ENCODE measurements at regions not wholly inside any gene's neighbourhood (a gene's known extent, or its start where the extent isn't known, plus 50 kb on each side); places are given as distances from the start of the nearest gene placed in this dataset.

DNA sequence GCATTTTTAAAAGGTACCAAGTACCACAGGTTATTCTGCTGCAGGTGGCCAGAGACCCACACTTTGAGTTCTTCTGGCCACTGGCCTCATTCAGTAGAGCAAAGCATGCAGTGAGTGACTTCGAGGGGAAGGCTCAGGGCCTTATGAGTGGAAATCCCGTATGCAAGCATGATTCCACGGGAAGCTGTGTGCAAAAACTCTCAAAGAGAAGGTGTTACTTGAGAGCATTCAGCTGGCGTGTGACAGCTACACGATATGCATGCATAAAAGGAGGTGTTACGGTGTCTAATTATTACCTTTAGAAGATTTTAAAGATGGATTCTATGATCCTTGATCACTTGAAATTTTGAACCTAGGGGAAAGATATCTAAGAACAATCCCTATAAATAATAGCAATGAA, 160.3 kb downstream of the ENC1 start:
- peaks cover 9% of the 10 kb centered on the region for H3K4me1 Mint-ChIP-seq
- no peak overlapping the region for H3K27ac Mint-ChIP-seq
- TF ChIP-seq, protein P1, sequence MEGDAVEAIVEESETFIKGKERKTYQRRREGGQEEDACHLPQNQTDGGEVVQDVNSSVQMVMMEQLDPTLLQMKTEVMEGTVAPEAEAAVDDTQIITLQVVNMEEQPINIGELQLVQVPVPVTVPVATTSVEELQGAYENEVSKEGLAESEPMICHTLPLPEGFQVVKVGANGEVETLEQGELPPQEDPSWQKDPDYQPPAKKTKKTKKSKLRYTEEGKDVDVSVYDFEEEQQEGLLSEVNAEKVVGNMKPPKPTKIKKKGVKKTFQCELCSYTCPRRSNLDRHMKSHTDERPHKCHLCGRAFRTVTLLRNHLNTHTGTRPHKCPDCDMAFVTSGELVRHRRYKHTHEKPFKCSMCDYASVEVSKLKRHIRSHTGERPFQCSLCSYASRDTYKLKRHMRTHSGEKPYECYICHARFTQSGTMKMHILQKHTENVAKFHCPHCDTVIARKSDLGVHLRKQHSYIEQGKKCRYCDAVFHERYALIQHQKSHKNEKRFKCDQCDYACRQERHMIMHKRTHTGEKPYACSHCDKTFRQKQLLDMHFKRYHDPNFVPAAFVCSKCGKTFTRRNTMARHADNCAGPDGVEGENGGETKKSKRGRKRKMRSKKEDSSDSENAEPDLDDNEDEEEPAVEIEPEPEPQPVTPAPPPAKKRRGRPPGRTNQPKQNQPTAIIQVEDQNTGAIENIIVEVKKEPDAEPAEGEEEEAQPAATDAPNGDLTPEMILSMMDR (IDR thresholded peaks at IDR 0.05): no peak
- H3K36me3 Mint-ChIP-seq (ENCODE audit: low read depth): no peaks in the 10 kb centered on the region
- H3K4me3 Mint-ChIP-seq: no peak overlapping the region
- H3K9me3 Mint-ChIP-seq: no peaks in the 10 kb centered on the region
- DNase-seq: no peak
- peaks cover 3% of the 10 kb centered on the region for H3K27me3 Mint-ChIP-seq (ENCODE audit: low read depth, poor library complexity)

DNA sequence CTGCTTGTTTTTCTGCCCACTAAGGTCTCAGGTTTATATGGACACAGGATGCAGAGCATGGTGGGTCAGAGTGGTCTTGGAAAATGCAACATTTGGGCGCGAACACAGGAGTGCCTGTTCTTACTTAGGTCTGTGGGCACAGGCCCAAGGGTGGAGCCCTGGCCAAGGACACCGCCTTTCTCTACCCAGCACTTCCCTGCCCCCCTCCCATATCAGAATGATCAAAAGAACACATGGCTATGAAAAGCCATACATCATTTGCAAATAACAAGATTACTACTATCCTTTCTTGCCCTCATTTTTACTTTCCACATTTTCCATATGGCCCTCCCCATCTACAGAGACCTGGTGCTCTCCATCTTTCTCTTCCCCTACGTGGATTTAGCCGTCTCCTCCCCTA, 162.2 kb downstream of the ENC1 start:
- Mint-ChIP-seq H3K27me3 (ENCODE audit: low read depth, poor library complexity) (peaks cover 3% of the 10 kb centered on the region), H3K36me3 (ENCODE audit: low read depth) (no peaks in the 10 kb centered on the region), H3K9me3 (no peaks in the 10 kb centered on the region), H3K4me3 (no peak overlapping the region), H3K27ac (peak overlapping the region; percentile 50), H3K4me1 (peaks cover 9% of the 10 kb centered on the region)
- TF ChIP-seq, protein P1 (IDR thresholded peaks at IDR 0.05): no peak
- DNase-seq: no peak

DNA sequence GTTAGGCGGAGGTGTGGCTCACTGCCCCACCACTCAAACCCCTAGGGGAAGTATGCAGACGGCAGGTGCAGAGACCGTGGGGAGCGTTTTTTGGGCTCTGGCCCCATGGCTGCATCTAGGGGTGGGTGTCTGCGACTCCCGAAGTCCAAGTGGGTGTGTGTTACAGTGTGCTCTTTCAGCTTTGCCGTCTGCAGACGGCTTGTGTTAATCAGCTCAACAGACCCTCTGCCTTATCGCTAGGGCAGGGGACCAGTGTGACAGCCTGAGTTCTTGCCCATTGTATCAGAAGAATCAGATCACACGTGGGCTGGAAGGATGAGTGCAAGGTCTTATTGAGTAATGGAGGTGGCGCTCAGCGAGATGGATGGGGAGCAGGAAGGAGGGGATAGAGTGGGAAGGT, 162.8 kb downstream of the ENC1 start:
- H3K36me3 Mint-ChIP-seq (ENCODE audit: low read depth): no peaks in the 10 kb centered on the region
- H3K4me1 Mint-ChIP-seq: peaks cover 9% of the 10 kb centered on the region
- no peak overlapping the region for H3K4me3 Mint-ChIP-seq
- H3K9me3 Mint-ChIP-seq: no peaks in the 10 kb centered on the region
- H3K27ac Mint-ChIP-seq: peak overlapping the region; percentile 77
- TF ChIP-seq, protein P1 (IDR thresholded peaks at IDR 0.05): no peak
- H3K27me3 Mint-ChIP-seq (ENCODE audit: low read depth, poor library complexity): peaks cover 3% of the 10 kb centered on the region
- no peak for DNase-seq

DNA sequence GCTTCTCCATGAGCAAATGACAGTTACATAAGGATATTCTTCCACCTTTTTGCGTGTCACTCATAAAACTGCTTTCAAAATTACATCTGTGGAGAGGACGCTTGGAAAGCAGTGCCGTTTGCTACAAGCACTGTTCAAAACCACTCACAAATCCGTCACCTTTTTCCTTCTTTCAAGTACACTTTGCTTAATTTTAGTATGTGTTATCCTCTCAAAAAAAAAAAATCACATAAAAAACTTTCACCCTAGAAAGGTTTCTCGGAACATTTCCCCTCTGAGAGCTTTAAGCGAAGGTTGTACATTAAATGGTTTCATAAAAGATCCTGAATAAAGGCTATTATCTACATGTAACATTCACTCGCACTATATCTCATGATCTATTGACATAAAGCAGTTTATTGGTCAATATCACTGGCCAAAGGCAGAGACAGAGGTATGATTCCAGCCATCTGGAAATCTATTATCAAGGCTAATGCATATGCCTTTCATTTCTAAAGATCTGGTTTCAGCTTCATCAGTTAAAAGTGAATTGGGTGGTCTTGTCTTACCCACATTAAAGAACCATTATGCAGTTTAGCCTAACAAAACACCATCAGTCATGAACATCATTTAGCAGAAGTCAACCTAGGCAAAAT, 163.6 kb downstream of the ENC1 start:
- Mint-ChIP-seq H3K4me3 (no peak overlapping the region), H3K9me3 (no peaks in the 10 kb centered on the region), H3K27me3 (ENCODE audit: low read depth, poor library complexity) (peaks cover 3% of the 10 kb centered on the region), H3K36me3 (ENCODE audit: low read depth) (no peaks in the 10 kb centered on the region), H3K4me1 (peaks cover 9% of the 10 kb centered on the region), H3K27ac (no peak overlapping the region)
- TF ChIP-seq, protein P1 (IDR thresholded peaks at IDR 0.05): no peak
- DNase-seq: no peak

DNA sequence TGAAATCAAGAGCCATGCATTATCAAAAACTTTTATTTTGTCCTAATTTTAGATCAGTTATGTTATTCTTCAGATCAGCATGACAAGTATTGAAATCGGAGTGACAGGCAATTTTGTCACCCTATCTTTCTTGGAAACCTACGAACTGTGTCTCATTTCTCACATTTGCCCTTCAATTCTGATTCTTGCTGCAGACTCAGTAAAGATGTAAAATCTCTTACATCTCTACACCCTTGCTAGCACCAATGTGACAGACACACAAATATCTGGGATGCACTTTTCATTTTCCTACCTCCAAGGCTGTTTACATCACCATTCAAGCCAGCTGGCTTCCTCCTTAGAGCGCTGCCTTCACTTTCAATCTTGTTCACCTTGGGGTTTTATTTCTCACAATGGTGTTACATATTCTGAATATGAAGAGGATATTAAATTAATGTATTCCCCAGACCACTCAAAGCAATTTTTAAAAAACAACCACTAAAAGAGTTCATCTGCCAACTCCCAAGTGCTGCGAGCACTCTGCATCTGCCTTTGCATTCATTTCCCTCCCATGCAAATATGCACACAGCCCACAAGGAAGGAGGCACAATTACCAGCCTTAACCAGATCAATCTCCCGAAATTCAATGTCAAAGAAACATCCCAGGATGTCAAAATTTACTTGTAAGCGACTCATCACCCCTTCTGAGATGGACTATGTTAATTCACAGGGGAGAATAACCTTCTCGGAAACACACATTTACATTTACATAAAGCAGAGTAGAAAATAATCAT, 164.3 kb downstream of the ENC1 start:
- DNase-seq: no peak
- Mint-ChIP-seq H3K36me3 (ENCODE audit: low read depth) (no peaks in the 10 kb centered on the region), H3K27ac (no peak overlapping the region), H3K4me1 (peaks cover 9% of the 10 kb centered on the region), H3K9me3 (no peaks in the 10 kb centered on the region), H3K27me3 (ENCODE audit: low read depth, poor library complexity) (peaks cover 3% of the 10 kb centered on the region), H3K4me3 (no peak overlapping the region)
- TF ChIP-seq, protein P1 (IDR thresholded peaks at IDR 0.05): no peak

DNA sequence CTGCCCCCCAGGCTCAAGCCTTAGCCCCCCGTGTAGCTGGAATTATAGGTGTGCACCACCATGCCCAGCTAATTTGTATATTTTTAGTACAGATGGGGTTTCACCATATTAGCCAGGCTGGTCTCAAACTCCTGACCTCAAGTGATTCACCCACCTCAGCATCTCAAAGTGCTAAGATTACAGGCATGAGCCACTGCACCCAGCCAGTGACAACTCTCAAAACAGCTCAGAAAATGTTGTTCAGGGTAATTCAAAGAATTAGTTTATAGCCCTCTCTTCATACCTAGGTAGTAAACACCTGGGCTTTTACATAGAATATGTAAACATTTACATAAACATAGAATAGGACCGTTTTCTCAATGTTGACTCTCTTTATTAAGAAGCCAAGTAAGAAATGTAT, 168.7 kb downstream of the ENC1 start:
- TF ChIP-seq, protein P1 (IDR thresholded peaks at IDR 0.05): no peak
- no peak overlapping the region for H3K27ac Mint-ChIP-seq
- DNase-seq: no peak
- no peaks in the 10 kb centered on the region for H3K36me3 Mint-ChIP-seq (ENCODE audit: low read depth)
- peaks cover 28% of the 10 kb centered on the region for H3K4me1 Mint-ChIP-seq
- H3K4me3 Mint-ChIP-seq: no peak overlapping the region
- H3K27me3 Mint-ChIP-seq (ENCODE audit: low read depth, poor library complexity): no peaks in the 10 kb centered on the region
- no peaks in the 10 kb centered on the region for H3K9me3 Mint-ChIP-seq
